Right renal pelvis (tissue), 4 donors: ENCODE measurements at regions not wholly inside any gene's neighbourhood (a gene's known extent, or its start where the extent isn't known, plus 50 kb on each side); places are given as distances from the start of the nearest gene placed in this dataset.

Experiments used
- DNase-seq, 4 donors: peaks; one replicate each; pipeline ENCODE4 v3.0.0-alpha.2; 2013; ENCODE audit warnings: low read depth in 4 of 4, low spot score in 3 of 4, missing footprints in 1 of 4

- no peak for DNase-seq
Observed at GRCh38 chr6:133170602-133171001, 70.6 kb upstream of the EYA4 start.

- no peak for DNase-seq
Observed at GRCh38 chr6:133171989-133172604, 69.1 kb upstream of the EYA4 start.

- DNase-seq = no peak
Observed at GRCh38 chr6:133173276-133173675, 67.9 kb upstream of the EYA4 start.

GRCh38 chr6:133179481-133179880 lies 61.7 kb upstream of the EYA4 start:
- DNase-seq = no peak

GRCh38 chr6:133183691-133184090 lies 57.5 kb upstream of the EYA4 start:
- DNase-seq = no peak

GRCh38 chr6:133184798-133185372 lies 56.3 kb upstream of the EYA4 start:
- peak in 3 of 4 donors; percentile 11 to 28 (median 23) for DNase-seq

GRCh38 chr6:133185731-133186130 lies 55.4 kb upstream of the EYA4 start:
- no peak for DNase-seq

GRCh38 chr6:133187114-133187513 lies 54.0 kb upstream of the EYA4 start:
- no peak for DNase-seq

GRCh38 chr6:133187657-133188453 lies 53.3 kb upstream of the EYA4 start:
- no peak for DNase-seq

- no peak for DNase-seq
Observed at GRCh38 chr6:133190912-133191311, 50.2 kb upstream of the EYA4 start.

GRCh38 chr6:133191323-133191722 lies 49.8 kb upstream of the EYA4 start:
- no peak for DNase-seq
